ENCODE measurements at regions not wholly inside any gene's neighbourhood (a gene's known extent, or its start where the extent isn't known, plus 50 kb on each side); places are given as distances from the start of the nearest gene placed in this dataset.

DNA sequence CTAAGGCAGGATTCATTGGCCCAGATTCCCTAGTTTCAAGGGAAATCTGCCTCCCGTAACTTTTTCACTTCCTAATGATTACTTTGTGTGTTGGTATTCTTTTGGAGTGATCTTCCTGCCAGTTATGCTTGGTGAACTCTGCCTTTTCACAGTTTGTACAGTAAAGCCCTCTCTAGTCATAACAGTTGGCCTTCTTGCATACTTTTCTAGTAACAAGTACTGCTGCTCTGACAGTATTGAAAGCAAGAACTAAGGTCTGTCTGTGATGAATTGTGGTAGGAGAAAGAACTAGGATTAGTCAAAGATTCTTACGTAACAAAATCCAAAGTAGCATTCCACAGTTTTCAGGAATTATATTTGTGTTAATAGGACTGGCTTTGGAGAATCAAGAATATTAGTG lies 1457.2 kb upstream of the WWC1 start:
- Histone ChIP-seq H2AFZ (ENCODE audit: low read depth, low read length) (no peak overlapping the region), H4K20me1 (replicated peaks; ENCODE audit: control insufficient read depth, extremely low read depth, insufficient read depth, low read length) (no peaks in the 10 kb centered on the region), H3K27me3 (ENCODE audit: control insufficient read depth in 2 of 2, insufficient read depth in 2 of 2, low read length in 2 of 2) (no peaks in the 10 kb centered on the region), H3K36me3 (ENCODE audit: control insufficient read depth in 2 of 2, extremely low read depth in 1 of 2, insufficient read depth in 2 of 2, low read length in 2 of 2) (no peaks in the 10 kb centered on the region), H3K4me3 (replicated peaks in 1 of 3; ENCODE audit: insufficient read depth in 1 of 3, low read depth in 1 of 3, low read length in 3 of 3) (no peak overlapping the region), H3K79me2 (ENCODE audit: control insufficient read depth, insufficient read depth, low read length) (no peaks in the 10 kb centered on the region), H3K4me1 (ENCODE audit: control insufficient read depth, extremely low read depth, insufficient read depth, low read length) (no peaks in the 10 kb centered on the region), H3K27ac (ENCODE audit: insufficient read depth, low read depth, low read length) (no peak overlapping the region), H3K9me1 (replicated peaks; ENCODE audit: control insufficient read depth, extremely low read depth, insufficient read depth, low read length) (no peaks in the 10 kb centered on the region), H3K9me3 (replicated peaks; ENCODE audit: control insufficient read depth, insufficient read depth, low read length) (no peaks in the 10 kb centered on the region), H3K9ac (replicated peaks; ENCODE audit: extremely low read depth, insufficient read depth, low read length) (no peak overlapping the region), H3K4me2 (ENCODE audit: insufficient read depth, low read length) (no peak overlapping the region)
- dilution Hi-C loops (cut with MboI; ENCODE audit: extremely low pct_ligation_motif_present, low sequenced_read_pairs) = no loop called here
- intact Hi-C loops (cut with micrococcal nuclease) = no loop called here
- FAIRE-seq (no peak), DNase-seq (ENCODE audit: low read depth, low spot score) (no peak)
- ChIA-PET CTCF (no interaction called here), POLR2A (no interaction called here)
- BruUV-seq (replicated peaks) = no TSS peak
- TF ChIP-seq POLR2AphosphoS5 (IDR thresholded peaks at IDR 0.05; ENCODE audit: insufficient read depth, low read depth, low read length) (no peak), GATA2 (IDR thresholded peaks at IDR 0.05; ENCODE audit: insufficient read depth, insufficient read length, low read depth, low read length) (no peak), POLR2A (IDR thresholded peaks at IDR 0.05; ENCODE audit: low read depth, low read length) (no peak)
- TF ChIP-seq, protein P1, sequence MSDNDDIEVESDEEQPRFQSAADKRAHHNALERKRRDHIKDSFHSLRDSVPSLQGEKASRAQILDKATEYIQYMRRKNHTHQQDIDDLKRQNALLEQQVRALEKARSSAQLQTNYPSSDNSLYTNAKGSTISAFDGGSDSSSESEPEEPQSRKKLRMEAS (IDR thresholded peaks at IDR 0.05; ENCODE audit: insufficient read depth, insufficient read length) = no peak

DNA sequence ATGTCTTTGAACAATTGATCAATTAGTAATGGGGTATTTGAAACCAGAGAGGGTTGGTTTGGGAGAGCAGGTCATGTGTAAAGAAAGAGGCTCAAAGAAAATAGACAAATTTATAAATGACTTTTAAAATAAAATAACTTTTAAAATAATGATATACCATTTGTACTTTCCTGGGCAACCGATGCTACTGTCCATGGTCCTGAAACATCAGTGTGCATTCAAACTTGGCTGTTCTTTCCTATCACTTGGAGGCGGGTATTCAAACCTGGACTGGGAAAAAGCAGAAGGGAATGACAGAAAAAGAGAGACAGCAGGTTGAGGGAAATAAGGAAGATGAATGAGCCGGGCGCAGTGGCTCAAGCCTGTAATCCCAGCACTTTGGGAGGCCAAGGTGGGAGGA lies 1446.4 kb upstream of the WWC1 start:
- no peaks in the 10 kb centered on the region for H3K4me1 ChIP-seq (ENCODE audit: control insufficient read depth, extremely low read depth, insufficient read depth, low read length)
- DNase-seq (ENCODE audit: low read depth, low spot score) = no peak
- no peak overlapping the region for H3K4me2 ChIP-seq (ENCODE audit: insufficient read depth, low read length)
- ChIA-PET CTCF (no interaction called here), POLR2A (no interaction called here)
- H3K9ac ChIP-seq (replicated peaks; ENCODE audit: extremely low read depth, insufficient read depth, low read length) = no peak overlapping the region
- TF ChIP-seq JUN (IDR thresholded peaks at IDR 0.05; ENCODE audit: borderline replicate concordance, insufficient read depth, insufficient read length, low read depth) (no peak), GATA2 (IDR thresholded peaks at IDR 0.05; ENCODE audit: insufficient read depth, insufficient read length, low read depth, low read length) (no peak), FOS (IDR thresholded peaks at IDR 0.05; ENCODE audit: borderline replicate concordance, insufficient read depth, low read length) (no peak), POLR2AphosphoS5 (IDR thresholded peaks at IDR 0.05; ENCODE audit: insufficient read depth, low read depth, low read length) (no peak), POLR2A (IDR thresholded peaks at IDR 0.05; ENCODE audit: low read depth, low read length) (no peak)
- TF ChIP-seq, protein P2, sequence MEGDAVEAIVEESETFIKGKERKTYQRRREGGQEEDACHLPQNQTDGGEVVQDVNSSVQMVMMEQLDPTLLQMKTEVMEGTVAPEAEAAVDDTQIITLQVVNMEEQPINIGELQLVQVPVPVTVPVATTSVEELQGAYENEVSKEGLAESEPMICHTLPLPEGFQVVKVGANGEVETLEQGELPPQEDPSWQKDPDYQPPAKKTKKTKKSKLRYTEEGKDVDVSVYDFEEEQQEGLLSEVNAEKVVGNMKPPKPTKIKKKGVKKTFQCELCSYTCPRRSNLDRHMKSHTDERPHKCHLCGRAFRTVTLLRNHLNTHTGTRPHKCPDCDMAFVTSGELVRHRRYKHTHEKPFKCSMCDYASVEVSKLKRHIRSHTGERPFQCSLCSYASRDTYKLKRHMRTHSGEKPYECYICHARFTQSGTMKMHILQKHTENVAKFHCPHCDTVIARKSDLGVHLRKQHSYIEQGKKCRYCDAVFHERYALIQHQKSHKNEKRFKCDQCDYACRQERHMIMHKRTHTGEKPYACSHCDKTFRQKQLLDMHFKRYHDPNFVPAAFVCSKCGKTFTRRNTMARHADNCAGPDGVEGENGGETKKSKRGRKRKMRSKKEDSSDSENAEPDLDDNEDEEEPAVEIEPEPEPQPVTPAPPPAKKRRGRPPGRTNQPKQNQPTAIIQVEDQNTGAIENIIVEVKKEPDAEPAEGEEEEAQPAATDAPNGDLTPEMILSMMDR (IDR thresholded peaks at IDR 0.05; ENCODE audit: extremely low read depth in 1 of 2, insufficient read depth in 1 of 2, low read depth in 1 of 2, low read length in 2 of 2) = no peak
- peaks cover 6% of the 10 kb centered on the region for H3K9me3 ChIP-seq (replicated peaks; ENCODE audit: control insufficient read depth, insufficient read depth, low read length)
- no peak overlapping the region for H3K27ac ChIP-seq (ENCODE audit: insufficient read depth, low read depth, low read length)
- no peaks in the 10 kb centered on the region for H3K9me1 ChIP-seq (replicated peaks; ENCODE audit: control insufficient read depth, extremely low read depth, insufficient read depth, low read length)
- H4K20me1 ChIP-seq (replicated peaks; ENCODE audit: control insufficient read depth, extremely low read depth, insufficient read depth, low read length) = no peaks in the 10 kb centered on the region
- no peaks in the 10 kb centered on the region for H3K79me2 ChIP-seq (ENCODE audit: control insufficient read depth, insufficient read depth, low read length)
- H3K36me3 ChIP-seq (ENCODE audit: control insufficient read depth in 2 of 2, extremely low read depth in 1 of 2, insufficient read depth in 2 of 2, low read length in 2 of 2) = no peaks in the 10 kb centered on the region
- intact Hi-C loops (cut with micrococcal nuclease) (no loop called here), dilution Hi-C loops (cut with MboI; ENCODE audit: extremely low pct_ligation_motif_present, low sequenced_read_pairs) (no loop called here)
- H3K27me3 ChIP-seq (ENCODE audit: control insufficient read depth in 2 of 2, insufficient read depth in 2 of 2, low read length in 2 of 2) = no peaks in the 10 kb centered on the region
- FAIRE-seq = no peak
- no TSS peak for BruUV-seq (replicated peaks)
- H2AFZ ChIP-seq (ENCODE audit: low read depth, low read length) = no peak overlapping the region
- no peak overlapping the region for H3K4me3 ChIP-seq (replicated peaks in 1 of 3; ENCODE audit: insufficient read depth in 1 of 3, low read depth in 1 of 3, low read length in 3 of 3)

Measured in endothelial cell of umbilical vein (primary cell).